Activated T-cell treated with anti-CD3 and anti-CD28 coated beads for 1 hour (primary cell): ENCODE measurements at regions not wholly inside any gene's neighbourhood (a gene's known extent, or its start where the extent isn't known, plus 50 kb on each side); places are given as distances from the start of the nearest gene placed in this dataset.

Experiments
- DNase-seq: peaks from one replicate; pipeline ENCODE4 v3.0.0-alpha.2; 2020; ENCODE audit warnings: low read depth

DNA sequence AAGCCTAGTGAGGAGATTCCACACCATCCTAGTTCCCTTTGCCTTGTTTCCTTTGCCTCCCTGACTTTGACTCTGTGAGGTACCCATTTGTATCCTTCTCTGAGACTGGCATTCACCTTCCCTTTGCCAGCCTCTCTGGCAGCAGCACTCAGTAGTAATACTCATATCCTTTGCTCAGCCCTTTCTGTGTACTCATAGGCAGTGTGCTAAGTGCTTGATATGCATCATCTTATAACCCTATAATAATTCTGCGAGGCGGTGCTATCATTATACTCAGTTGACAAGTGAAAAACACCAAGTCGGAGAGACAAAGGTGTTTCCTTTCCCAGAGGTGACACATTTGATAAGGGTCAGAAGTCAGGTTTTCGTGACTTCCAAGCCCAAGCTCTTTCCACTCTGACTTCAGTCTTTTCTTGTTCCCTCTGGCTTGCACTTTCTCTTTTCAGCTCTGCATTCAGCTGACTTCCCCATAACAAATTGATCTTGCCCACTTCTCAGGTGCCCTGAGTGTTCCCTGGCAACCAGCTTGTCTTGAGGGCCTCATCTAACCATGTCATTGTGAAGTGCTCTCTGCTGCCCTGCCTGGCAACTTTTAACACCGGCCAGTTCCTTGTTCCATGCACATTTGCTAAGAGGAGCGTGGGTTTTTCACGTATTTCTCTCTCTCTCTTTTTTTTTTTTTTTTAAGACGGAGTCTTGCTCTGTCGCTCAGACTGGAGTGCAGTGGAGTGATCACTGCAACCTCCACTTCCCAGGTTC lies 94.5 kb upstream of the UPP2 start:
- no peak for DNase-seq

GRCh38 chr2:158004126-158004764 lies 97.4 kb upstream of the UPP2 start:
- DNase-seq: no peak

DNA sequence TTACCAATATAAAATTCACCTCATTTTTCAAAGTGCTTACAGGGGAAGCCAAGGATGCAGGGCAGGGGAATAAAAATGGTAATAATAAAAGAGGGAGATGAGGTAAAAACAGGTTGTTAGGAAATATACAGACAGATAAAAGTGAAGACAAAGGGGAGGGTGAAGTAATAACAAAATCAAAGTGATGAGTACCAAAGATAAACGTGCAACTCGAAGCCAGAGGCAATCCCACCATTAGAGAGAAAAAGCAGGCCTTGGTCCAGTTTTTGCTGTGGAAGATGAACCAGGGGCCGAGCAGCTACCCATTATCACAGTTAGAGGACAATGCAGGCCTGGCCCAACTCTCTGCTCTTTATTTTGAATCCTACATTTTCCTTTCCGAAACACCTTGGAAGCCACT lies 99.6 kb upstream of the UPP2 start:
- DNase-seq: no peak

GRCh38 chr2:157996799-157997198 lies 104.9 kb upstream of the UPP2 start:
- DNase-seq: no peak

DNA sequence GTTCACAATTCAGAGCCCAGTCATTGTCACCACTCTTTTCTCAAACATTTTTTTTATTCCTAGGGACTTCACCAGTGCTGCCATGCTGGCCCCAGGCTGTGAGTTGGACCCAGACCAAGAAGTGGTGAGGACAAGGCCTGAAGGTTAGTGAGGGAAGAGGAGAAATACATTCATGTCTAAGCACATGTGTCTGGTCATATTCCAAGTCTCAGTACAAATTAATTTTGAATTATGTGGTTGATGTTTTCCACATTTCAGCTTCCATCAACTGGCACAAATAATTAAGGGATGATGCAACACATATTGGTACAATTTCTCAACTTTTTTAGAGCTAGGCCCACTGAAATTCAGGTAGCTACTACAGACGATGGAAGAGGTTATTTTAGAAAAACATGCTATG lies 106.6 kb upstream of the UPP2 start:
- DNase-seq: no peak

- no peak for DNase-seq
These were observed 109.7 kb upstream of the UPP2 start for GRCh38 chr2:157991932-157992331.

GRCh38 chr2:157990173-157990572 lies 111.5 kb upstream of the UPP2 start:
- DNase-seq: no peak

DNA sequence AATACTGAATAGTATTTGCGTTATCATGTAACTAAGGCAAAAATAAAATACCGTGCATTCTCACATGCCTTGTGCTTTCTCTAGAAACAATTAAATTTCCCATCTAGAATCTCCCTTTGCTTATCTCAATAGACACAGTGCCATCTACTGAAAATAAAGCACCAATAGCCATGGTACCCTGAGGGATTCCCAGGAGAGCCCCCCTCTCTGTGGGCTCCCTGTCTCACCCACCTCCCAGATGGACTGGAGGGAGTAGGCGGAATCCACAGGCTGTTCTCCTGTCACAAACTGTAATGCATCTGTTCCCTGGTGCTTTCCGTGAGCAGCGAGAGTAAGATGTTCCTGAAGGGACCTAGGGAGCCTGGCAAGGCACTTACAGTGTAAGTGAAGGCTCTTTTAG lies 112.4 kb upstream of the UPP2 start:
- no peak for DNase-seq

- DNase-seq: no peak
These were observed 110.6 kb upstream of the ACVR1 start for GRCh38 chr2:157986761-157987160.

- no peak for DNase-seq
These were observed 108.7 kb upstream of the ACVR1 start for GRCh38 chr2:157984866-157985265.

GRCh38 chr2:157980020-157980419 lies 103.9 kb upstream of the ACVR1 start:
- DNase-seq: no peak

- no peak for DNase-seq
These were observed 95.6 kb upstream of the ACVR1 start for GRCh38 chr2:157971702-157972101.

- DNase-seq: no peak
These were observed 91.7 kb upstream of the ACVR1 start for GRCh38 chr2:157967856-157968255.

GRCh38 chr2:157959249-157959648 lies 83.1 kb upstream of the ACVR1 start:
- no peak for DNase-seq

- DNase-seq: no peak
These were observed 81.5 kb upstream of the ACVR1 start for GRCh38 chr2:157957596-157957995.

- no peak for DNase-seq
These were observed 76.4 kb upstream of the ACVR1 start for GRCh38 chr2:157952558-157952957.

- no peak for DNase-seq
These were observed 72.7 kb upstream of the ACVR1 start for GRCh38 chr2:157948856-157949255.

GRCh38 chr2:157946919-157947557 lies 70.9 kb upstream of the ACVR1 start:
- no peak for DNase-seq

DNA sequence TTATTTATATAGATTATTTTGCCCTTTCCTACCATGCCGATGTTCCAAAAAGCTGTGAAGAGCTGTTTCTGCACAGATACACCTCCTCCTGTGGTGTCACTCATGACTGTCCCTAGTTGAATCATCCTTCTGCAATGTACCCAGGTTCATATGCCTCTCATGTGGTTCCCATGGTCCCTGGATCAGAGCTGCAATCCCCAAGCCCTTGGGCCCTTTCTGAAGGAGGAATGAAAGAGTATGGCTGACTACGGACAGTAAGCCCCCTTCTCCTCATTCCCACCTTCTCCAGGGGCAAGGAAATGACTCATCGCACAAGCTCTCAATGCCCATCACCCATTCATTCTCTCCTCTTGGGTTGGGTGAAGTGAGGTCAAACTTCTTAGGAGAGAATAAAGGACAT lies 63.9 kb upstream of the ACVR1 start:
- no peak for DNase-seq

DNA sequence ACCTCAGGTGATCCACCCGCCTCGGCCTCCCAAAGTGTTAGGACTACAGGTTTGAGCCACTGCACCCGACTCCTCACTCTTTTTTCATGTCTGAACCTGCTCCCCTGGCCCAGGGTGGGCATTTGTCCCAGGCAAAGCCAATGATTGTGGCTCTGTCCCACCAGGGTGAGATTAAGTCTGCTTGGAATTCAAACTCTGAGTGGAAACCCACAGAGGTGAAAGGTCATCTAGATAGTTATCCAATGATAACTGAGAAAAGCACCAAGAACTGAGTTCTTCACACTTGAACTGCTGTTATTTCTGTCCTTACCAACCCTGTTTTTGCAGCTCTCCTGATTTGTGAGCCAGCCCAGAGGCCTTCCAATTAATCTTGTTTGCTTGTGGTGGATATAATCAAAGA lies 62.4 kb upstream of the ACVR1 start:
- no peak for DNase-seq

DNA sequence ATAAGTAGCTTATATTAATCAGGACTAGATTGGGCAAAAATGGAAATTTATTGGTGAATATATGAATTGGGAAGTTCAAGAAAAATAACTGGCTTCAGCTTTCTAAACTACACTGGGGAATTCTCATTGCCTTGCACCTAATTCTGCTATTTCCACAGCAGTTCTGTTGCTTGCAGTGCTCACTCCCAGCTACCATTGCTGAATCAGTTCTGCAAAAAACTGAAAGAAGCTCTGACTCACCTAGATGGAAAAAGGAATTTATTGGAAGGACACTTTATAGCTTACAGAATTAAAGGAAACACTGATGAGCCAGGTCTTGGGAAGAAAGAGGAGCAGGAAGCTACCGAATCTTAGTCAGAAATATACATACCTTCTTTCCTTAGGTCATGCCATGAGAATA lies 60.3 kb upstream of the ACVR1 start:
- DNase-seq: no peak

DNA sequence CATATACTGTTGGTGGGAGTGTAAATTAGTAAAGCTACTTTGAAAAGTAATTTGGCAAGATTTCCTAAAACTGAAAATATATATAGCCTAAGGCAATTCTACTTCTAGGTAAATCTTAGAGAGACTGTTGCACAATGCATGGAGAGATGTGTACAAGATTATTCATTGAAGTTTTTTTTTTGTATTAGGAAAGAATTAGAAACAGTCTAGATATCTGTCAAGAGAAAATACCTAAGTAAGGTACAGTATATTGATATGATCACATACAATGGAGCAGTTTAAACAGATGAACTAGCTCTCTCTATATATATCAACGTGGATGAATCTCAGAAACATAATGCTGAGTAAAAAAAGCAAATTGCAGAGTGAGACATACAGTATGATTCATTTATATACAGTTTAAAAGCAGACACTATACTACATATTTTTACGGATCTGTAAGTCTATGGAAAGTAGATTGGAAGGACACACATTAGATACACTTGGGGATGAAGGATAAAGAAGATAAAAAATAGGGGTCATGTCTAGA lies 59.3 kb upstream of the ACVR1 start:
- no peak for DNase-seq

GRCh38 chr2:157934684-157935377 lies 58.7 kb upstream of the ACVR1 start:
- DNase-seq: no peak
